G401.6 (cell line): ENCODE measurements at regions not wholly inside any gene's neighbourhood (a gene's known extent, or its start where the extent isn't known, plus 50 kb on each side); places are given as distances from the start of the nearest gene placed in this dataset.

Experiments
- FAIRE-seq: peaks from 2 replicates; lab custom pipeline; 2012; peaks lifted over from hg19 to GRCh38; lab: Jason Lieb, UNC

GRCh38 chr14:22449600-22449905, 139.5 kb downstream of the DAD1 start:
- no peak for FAIRE-seq

DNA sequence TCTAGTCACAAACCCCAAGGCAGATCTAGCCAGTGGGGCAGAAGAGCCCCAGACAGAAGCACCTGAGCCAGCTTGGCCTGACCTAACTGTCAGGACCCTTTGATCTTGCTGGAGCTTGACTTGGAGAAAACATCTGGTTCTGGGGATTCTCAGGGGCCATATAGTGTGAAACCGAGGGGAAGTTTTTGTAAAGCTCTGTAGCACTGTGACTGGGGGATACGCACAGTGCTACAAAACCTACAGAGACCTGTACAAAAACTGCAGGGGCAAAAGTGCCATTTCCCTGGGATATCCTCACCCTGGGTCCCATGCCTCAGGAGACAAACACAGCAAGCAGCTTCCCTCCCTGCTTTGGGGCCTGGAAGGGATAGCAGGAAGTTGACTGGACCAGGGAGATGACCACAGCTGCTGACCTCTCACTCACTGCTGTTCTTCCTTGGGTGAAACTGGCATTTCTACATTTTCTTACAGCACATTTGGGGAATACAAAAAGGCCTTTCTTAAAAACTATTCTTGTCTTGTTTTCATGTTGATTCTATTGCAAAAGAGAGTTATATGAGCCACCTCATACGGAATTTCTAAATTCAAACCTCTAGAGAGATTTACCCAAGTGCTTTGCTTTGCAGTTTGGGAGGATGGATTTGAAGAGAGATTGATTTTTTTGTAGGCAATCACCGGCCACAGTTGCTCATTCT, 140.0 kb downstream of the DAD1 start:
- FAIRE-seq = no peak

GRCh38 chr14:22448035-22448904, 140.8 kb downstream of the DAD1 start:
- no peak for FAIRE-seq

DNA sequence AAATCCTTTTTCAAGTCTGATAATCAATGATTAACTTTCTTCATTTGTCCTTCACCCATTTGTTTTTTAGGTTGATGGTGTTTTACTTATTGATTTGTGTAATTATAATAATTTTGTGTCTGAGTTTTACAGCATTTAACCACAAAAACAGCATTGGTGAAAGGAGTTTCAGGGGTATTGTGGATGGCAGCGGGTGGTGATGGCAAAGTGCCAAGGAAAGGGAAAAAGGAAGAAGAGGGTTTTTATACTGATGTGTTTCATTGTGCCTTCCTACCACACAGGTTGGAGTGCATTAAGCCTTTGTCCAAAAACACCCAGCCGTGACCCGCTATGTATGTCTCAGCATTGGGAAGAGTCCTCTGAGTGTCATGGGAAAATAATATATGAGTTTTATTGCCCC, 150.3 kb downstream of the DAD1 start:
- FAIRE-seq = no peak

GRCh38 chr14:22434901-22435550, 154.0 kb downstream of the DAD1 start:
- no peak for FAIRE-seq

DNA sequence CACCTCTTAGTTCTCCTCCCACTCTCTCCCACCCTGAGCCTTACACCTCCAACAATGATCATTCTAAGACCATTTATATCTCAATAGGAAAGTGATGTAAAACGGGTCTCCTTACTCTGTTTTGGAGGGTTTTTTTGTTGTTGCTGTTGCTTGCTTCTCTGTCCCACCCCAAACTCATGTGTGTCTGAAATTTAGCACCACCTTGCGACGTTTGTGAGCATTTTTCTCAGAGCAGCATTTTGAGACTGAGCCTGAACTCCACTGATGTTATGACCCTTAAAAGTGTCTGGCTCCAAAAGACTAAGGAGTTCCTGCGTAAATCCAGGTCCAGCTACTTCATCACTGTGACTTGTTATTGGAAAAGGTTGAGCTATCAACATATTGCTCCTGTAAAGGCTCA, 155.0 kb downstream of the DAD1 start:
- FAIRE-seq = no peak

DNA sequence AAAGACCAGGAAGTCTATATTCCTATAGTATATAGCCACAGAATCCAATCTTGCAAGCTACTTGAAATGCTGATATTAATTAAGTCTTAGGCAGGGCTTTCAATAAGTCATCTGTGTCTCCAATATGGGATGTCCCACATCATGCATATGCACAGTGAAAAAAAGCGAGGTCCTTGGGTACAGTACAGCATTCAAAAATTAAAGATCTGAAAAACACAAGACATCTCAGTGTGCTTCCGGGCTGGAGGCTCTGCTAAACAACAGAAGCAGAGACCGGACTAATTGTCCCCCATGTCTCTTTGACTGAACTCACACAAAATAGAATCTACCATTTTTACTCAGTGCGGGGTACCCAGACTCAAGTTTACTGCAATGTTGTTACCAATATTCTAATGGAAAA, 156.0 kb downstream of the DAD1 start:
- FAIRE-seq = no peak

DNA sequence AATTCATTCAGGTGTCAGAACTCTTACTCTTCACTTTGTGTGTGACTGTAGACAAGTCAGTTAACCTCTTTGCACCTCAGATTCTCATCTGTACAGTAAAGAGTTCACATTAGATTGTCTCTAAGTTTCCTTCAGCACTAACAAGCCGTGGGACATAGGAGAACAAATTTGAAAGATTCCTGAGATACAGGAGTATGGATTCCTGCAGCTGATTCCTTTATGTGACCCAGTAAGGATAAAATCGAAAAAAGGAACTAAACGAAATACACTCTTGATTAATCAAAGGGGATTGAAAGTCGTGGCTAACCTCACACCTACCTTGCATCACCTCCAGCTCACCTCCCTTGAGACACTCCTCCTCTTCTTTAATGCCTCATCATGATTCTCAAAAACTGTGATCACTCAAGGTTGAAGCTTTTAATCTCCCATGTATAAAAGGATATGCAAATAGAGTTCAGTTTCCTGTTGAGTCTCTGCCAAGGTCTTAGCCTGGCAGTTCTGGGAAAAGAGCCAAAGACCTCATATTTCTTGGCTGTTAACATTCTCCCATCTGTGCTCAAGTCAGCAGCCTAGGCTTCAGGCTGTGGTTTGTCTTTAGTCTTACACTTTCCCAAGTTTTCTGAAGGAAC, 156.6 kb downstream of the DAD1 start:
- FAIRE-seq = no peak

DNA sequence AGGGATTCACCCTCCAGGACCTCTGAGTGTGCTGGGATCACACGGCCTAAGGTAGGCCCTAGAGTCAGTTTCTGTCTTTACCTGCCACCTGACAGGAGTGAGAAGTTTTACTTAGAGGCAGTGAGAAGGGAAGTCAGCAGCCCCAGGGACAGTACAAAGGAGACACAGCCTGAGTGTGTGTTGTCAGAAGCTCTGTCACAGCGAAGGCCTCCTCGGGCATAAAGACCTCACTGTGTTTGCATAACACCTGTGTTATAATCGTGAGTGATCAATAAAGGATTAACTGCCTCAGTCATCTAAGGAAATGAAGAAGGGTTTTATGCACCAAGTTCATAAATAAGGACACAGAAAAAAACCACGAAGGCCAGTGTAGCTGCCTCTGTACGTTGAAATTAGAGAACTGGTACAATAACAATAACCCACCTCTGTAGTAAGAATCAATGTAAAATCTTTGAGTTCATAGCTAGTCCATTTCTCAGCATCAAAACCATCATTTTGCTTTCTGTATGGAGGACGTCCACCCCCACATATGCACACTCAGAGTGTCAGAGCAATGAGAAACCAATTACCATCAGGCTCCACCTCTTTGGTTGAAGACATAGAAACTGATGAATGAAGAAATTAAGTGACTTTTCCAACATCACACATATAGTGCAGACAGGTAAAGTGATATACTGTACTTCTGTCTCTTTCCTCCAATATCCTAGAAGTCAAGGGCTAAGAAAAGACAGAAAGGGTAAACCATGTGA, 159.3 kb downstream of the DAD1 start:
- FAIRE-seq = no peak

DNA sequence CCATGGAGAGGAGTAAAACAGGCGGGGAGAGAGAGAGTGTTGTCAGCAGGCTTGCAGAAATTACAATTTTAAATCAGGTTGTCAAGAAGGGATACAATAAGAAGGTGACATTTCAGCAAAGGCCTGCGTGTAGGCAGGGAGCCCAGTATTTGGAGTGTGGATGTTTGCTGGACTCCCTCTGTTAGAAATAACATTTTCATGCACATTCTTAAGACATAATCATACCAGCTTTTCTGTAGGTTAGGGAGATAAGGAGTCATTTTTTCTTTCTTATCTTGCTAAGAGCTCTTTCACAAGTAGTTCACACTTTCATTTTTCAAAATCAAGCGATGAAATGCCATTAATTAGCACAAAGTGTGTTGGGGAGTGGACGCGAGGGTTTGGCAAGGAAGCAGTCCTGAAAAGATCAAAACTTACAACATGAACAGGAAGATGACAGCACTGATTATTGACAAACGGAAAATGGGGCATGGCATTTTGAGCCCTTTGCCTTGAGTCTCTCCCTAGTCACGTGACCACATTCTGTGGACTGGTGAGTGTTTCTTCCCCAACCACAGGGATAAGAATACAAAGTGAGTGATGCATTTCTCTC, 160.2 kb downstream of the DAD1 start:
- no peak for FAIRE-seq

GRCh38 chr14:22427771-22428231, 161.2 kb downstream of the DAD1 start:
- no peak for FAIRE-seq

DNA sequence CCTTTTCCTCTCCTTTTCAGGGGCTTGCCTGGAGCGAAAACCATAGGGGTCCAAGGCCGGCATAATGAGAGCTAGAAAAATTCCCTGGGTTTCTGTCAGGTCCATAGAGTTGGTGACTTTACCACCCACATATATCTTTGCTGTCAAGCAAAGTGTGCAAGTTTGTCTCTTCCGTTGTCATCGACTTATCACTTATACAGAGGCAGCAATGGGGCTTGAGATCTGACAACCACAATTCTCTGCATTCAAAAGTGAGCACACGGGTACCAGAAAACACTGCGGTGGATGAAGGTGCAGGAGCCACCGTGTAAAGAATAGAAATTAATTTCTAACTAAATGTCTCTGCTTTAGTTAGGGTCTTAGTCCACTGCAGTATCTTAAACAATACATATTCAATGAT, 162.3 kb downstream of the DAD1 start:
- no peak for FAIRE-seq

DNA sequence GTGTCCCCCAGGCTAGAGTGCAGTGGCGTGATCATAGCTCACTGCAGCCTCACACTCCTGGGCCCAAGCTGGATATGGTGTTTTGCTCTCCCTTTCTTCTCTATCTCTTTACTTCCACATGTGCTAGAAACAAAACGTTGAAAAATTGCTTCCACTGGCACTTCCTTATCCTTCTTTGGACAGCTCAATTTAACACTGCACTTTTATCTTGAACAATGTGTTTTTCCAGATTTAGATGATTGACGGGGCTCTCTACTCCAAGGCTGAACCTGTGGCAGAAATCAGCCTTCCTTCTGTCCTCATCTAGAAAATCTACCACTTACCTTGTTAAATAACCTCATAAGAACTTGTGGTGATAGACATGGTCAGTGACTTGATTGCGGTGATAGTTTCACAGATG, 165.1 kb downstream of the DAD1 start:
- no peak for FAIRE-seq

DNA sequence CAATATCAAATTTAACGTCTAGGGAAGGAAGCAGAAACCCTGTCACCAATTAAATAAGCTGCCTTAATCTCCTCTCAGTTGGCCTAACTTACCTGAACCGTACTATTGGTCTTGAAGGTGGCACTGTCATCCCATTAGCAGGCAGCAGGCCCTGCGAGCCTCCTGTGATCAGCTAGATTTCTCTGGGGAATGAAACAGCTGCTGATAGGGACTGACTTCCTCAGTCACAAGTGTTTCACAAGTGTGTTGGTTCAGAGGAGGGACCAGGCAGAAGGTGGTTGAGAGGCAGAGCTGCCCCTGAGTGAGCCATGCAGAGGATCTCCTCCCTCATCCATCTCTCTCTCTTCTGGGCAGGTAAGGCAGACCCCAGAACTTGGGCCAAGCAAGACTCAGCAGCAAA, 166.8 kb downstream of the DAD1 start:
- FAIRE-seq = no peak

GRCh38 chr14:22420598-22421186, 168.3 kb downstream of the DAD1 start:
- FAIRE-seq = no peak

DNA sequence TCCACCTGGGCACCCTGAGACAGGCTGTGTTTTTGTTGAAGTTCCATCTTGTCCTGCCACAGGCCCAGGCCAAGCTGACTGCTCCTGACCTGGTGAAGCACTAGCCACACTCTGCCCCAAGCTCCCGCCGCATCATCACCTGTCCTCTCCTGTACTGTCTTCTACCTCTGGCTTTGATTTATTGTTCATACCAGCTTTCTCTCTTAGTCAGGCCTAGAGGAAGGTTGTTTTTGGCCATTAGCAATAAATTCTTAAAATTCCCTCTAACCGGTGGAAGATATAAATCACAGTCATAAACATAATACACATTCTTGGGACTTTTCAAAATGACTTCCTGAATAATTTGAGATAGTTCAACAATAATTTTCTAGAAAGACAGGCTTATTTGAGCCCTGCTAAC, 169.4 kb downstream of the DAD1 start:
- FAIRE-seq = no peak

- FAIRE-seq = no peak
These were observed 170.4 kb downstream of the DAD1 start for GRCh38 chr14:22418631-22419030.

GRCh38 chr14:22417914-22418313, 171.1 kb downstream of the DAD1 start:
- FAIRE-seq = no peak

DNA sequence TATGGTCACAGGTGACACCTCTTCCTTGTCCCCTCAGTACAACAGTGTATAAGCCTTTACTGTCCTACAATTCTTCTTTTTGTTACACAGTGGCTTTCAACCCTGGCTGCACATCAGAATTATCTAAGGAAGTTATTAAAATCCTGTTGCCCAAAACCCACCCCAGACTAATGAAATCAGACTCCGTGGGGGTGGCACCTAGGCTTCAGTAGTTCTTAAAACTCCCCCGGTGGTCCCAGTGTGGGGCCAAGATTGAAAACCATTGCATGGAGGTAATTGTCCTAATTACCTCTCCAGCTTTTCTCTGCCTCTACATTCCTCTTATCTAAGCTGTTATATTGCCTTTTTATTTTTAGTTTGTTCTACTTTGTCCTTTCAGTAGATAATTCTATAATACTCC, 172.8 kb downstream of the DAD1 start:
- FAIRE-seq = no peak

- FAIRE-seq = no peak
These were observed 173.4 kb downstream of the DAD1 start for GRCh38 chr14:22415605-22415959.

- no peak for FAIRE-seq
These were observed 174.0 kb downstream of the DAD1 start for GRCh38 chr14:22414876-22415604.
